Sigmoid colon (tissue), 6 donors: ENCODE measurements at regions not wholly inside any gene's neighbourhood (a gene's known extent, or its start where the extent isn't known, plus 50 kb on each side); places are given as distances from the start of the nearest gene placed in this dataset.

Source experiments
- DNase-seq: peaks from one replicate; pipeline ENCODE4 v3.0.0-alpha.2; 2019
- H3K27ac ChIP-seq, 4 donors: fragments of 200-600 bp; sonication (generic); one replicate each; pipeline ENCODE4 v1.5.1; 2016 to 2019; ENCODE audit warnings: mild to moderate bottlenecking in 1 of 4
- H3K27me3 ChIP-seq, 3 donors: fragments of 200-600 bp; sonication (generic); one replicate each; pipeline ENCODE4 v1.5.1; 2019; ENCODE audit warnings: mild to moderate bottlenecking in 1 of 3
- H3K36me3 ChIP-seq, 4 donors: fragments of 200-600 bp; sonication (generic); one replicate each; pipeline ENCODE4 v1.5.1; 2016 to 2019
- H3K4me1 ChIP-seq, 4 donors: fragments of 200-600 bp; sonication (generic); one replicate each; pipeline ENCODE4 v1.5.1; 2017 to 2019
- H3K4me3 ChIP-seq, 4 donors: fragments of 200-600 bp; sonication (generic); one replicate each; pipeline ENCODE4 v1.5.1; 2017 to 2019; ENCODE audit warnings: mild to moderate bottlenecking in 2 of 4, moderate library complexity in 1 of 4
- H3K9me3 ChIP-seq, 4 donors: fragments of 200-600 bp in 3 of 4; sonication (generic) in 3 of 4; one replicate each; pipeline versions ENCODE4 v1.5.1 to v1.6.1; 2013 to 2019
- CTCF ChIP-seq, 4 experiments: fragments of 450-650 bp in 3 of 4; fragments of 200-600 bp in 1 of 4; IDR thresholded peaks; one replicate each; pipeline ENCODE4 v1.5.1; 2016 to 2019; ENCODE audit warnings: antibody characterized with exemption in 4 of 4, mild to moderate bottlenecking in 3 of 4, moderate library complexity in 2 of 4
- EP300 ChIP-seq, 4 donors: sonication (generic); formaldehyde crosslinking; IDR thresholded peaks; one replicate each; pipeline ENCODE4 v1.6.1; 2017; ENCODE audit warnings: antibody characterized with exemption in 4 of 4
- POLR2A ChIP-seq, 2 donors: fragments of 450-650 bp; IDR thresholded peaks; one replicate each; pipeline ENCODE4 v1.6.1; 2016; ENCODE audit warnings: antibody characterized with exemption in 2 of 2, mild to moderate bottlenecking in 2 of 2, moderate library complexity in 2 of 2
- POLR2AphosphoS5 ChIP-seq, 4 donors: sonication (generic); formaldehyde crosslinking; IDR thresholded peaks; one replicate each; pipeline ENCODE4 v1.6.1; 2017; ENCODE audit warnings: antibody characterized with exemption in 4 of 4
- WGBS, 2 donors: extraction: QIAGEN DNeasy Blood & Tissue Kit; methylation state at CpG; one replicate each; pipeline ENCODE4 v1.1.7; 2013; 5-methylcytosine and 5-hydroxymethylcytosine counted together
- intact Hi-C: fragments of 100-400 bp; cut with DNase I; formaldehyde crosslinking; loops from one replicate; pipeline ENCODE4 v1.15.1; 2023
- donor health status: healthy with polysubstance abuse.
- donor health status: healthy.

DNA sequence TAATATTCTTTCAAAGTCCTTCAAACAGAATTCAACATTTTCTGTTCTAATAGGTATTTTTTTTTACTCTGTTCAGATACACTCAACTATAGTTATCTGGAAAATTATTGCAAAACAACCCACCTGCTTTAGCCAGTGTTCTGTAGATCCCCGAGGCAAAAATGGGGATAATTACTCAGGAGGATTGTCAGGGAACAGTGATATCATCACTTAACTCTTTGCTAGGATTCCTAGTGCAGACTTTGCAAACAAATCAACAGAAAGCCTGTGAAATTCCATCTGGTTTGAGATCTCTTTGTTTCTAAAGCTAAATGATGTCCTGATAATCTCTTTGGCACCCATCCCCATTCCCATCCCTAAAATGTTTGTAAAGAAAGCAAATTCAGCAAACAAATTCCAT is 413.6 kb upstream of the MEIS1 start:
- Histone ChIP-seq H3K4me3 (no peak overlapping the region), H3K36me3 (no peaks in the 10 kb centered on the region), H3K4me1 (no peaks in the 10 kb centered on the region), H3K27me3 (no peaks in the 10 kb centered on the region), H3K9me3 (no peaks in the 10 kb centered on the region), H3K27ac (no peak overlapping the region)
- TF ChIP-seq EP300 (IDR thresholded peaks at IDR 0.05) (no peak), CTCF (IDR thresholded peaks at IDR 0.05) (no peak), POLR2AphosphoS5 (IDR thresholded peaks at IDR 0.05) (no peak), POLR2A (IDR thresholded peaks at IDR 0.05) (no peak)
- no peak for DNase-seq
- WGBS, 2 donors, result 10 to 38% methylated on average over 1 of the region's 1 CpG
- intact Hi-C loops, result no loop called here

- no peaks in the 10 kb centered on the region for H3K27me3 ChIP-seq
- 81 to 86% methylated on average over 2 of the region's 2 CpGs for WGBS, 2 donors
Measured at GRCh38 chr2:66017763-66018162, 417.2 kb upstream of the MEIS1 start.

GRCh38 chr2:66014450-66014849 is 420.5 kb upstream of the MEIS1 start:
- no peak for DNase-seq
- Histone ChIP-seq H3K27me3 (no peaks in the 10 kb centered on the region), H3K9me3 (no peaks in the 10 kb centered on the region), H3K4me3 (no peak overlapping the region), H3K27ac (no peak overlapping the region), H3K4me1 (no peaks in the 10 kb centered on the region), H3K36me3 (no peaks in the 10 kb centered on the region)
- WGBS, 2 donors, result 81 to 90% methylated on average over 6 of the region's 6 CpGs
- TF ChIP-seq POLR2AphosphoS5 (IDR thresholded peaks at IDR 0.05), result no peak
- no peak for TF ChIP-seq POLR2A (IDR thresholded peaks at IDR 0.05)
- TF ChIP-seq EP300 (IDR thresholded peaks at IDR 0.05), result no peak
- no peak for TF ChIP-seq CTCF (IDR thresholded peaks at IDR 0.05)
- intact Hi-C loops, result no loop called here

More at GRCh38 chr2:66017763-66018162, 417.2 kb upstream of the MEIS1 start:
- Histone ChIP-seq H3K9me3 (no peaks in the 10 kb centered on the region), H3K36me3 (no peaks in the 10 kb centered on the region), H3K27ac (no peak overlapping the region), H3K4me1 (no peaks in the 10 kb centered on the region), H3K4me3 (no peak overlapping the region)
- intact Hi-C loops, result no loop called here
- no peak for TF ChIP-seq POLR2A (IDR thresholded peaks at IDR 0.05)
- TF ChIP-seq CTCF (IDR thresholded peaks at IDR 0.05), result no peak
- TF ChIP-seq EP300 (IDR thresholded peaks at IDR 0.05), result no peak
- no peak for DNase-seq

- TF ChIP-seq EP300 (IDR thresholded peaks at IDR 0.05) (no peak), POLR2A (IDR thresholded peaks at IDR 0.05) (no peak), POLR2AphosphoS5 (IDR thresholded peaks at IDR 0.05) (no peak), CTCF (IDR thresholded peaks at IDR 0.05) (no peak)
- intact Hi-C loops, result no loop called here
- no peaks in the 10 kb centered on the region for H3K36me3 ChIP-seq
- DNase-seq, result no peak
- H3K4me1 ChIP-seq, result no peaks in the 10 kb centered on the region
- H3K27ac ChIP-seq, result no peak overlapping the region
- no peaks in the 10 kb centered on the region for H3K27me3 ChIP-seq
- no peak overlapping the region for H3K4me3 ChIP-seq
- no peaks in the 10 kb centered on the region for H3K9me3 ChIP-seq
Measured at GRCh38 chr2:66013456-66013855, 421.5 kb upstream of the MEIS1 start.

- intact Hi-C loops, result no loop called here
- TF ChIP-seq POLR2A (IDR thresholded peaks at IDR 0.05), result no peak
- no peak for TF ChIP-seq EP300 (IDR thresholded peaks at IDR 0.05)
- no peak for TF ChIP-seq POLR2AphosphoS5 (IDR thresholded peaks at IDR 0.05)
- TF ChIP-seq CTCF (IDR thresholded peaks at IDR 0.05), result no peak
- no peaks in the 10 kb centered on the region for H3K9me3 ChIP-seq
- DNase-seq, result no peak
- H3K27ac ChIP-seq, result no peak overlapping the region
- H3K27me3 ChIP-seq, result no peaks in the 10 kb centered on the region
- no peaks in the 10 kb centered on the region for H3K36me3 ChIP-seq
- H3K4me1 ChIP-seq, result no peaks in the 10 kb centered on the region
- no peak overlapping the region for H3K4me3 ChIP-seq
Measured at GRCh38 chr2:66003931-66004330, 431.0 kb upstream of the MEIS1 start.
